ENCODE measurements at regions not wholly inside any gene's neighbourhood (a gene's known extent, or its start where the extent isn't known, plus 50 kb on each side); places are given as distances from the start of the nearest gene placed in this dataset.
"Not testable (repeated sequence)": the region's sequence is repeated elsewhere in the genome, so short reads cannot be mapped to it uniquely, and the experiment has no call there.

- TF ChIP-seq, protein P1, sequence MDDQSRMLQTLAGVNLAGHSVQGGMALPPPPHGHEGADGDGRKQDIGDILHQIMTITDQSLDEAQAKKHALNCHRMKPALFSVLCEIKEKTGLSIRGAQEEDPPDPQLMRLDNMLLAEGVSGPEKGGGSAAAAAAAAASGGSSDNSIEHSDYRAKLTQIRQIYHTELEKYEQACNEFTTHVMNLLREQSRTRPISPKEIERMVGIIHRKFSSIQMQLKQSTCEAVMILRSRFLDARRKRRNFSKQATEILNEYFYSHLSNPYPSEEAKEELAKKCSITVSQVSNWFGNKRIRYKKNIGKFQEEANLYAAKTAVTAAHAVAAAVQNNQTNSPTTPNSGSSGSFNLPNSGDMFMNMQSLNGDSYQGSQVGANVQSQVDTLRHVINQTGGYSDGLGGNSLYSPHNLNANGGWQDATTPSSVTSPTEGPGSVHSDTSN (IDR thresholded peaks at IDR 0.05), result not testable (repeated sequence)
- TF ChIP-seq, protein P2, sequence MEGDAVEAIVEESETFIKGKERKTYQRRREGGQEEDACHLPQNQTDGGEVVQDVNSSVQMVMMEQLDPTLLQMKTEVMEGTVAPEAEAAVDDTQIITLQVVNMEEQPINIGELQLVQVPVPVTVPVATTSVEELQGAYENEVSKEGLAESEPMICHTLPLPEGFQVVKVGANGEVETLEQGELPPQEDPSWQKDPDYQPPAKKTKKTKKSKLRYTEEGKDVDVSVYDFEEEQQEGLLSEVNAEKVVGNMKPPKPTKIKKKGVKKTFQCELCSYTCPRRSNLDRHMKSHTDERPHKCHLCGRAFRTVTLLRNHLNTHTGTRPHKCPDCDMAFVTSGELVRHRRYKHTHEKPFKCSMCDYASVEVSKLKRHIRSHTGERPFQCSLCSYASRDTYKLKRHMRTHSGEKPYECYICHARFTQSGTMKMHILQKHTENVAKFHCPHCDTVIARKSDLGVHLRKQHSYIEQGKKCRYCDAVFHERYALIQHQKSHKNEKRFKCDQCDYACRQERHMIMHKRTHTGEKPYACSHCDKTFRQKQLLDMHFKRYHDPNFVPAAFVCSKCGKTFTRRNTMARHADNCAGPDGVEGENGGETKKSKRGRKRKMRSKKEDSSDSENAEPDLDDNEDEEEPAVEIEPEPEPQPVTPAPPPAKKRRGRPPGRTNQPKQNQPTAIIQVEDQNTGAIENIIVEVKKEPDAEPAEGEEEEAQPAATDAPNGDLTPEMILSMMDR (IDR thresholded peaks at IDR 0.05), result not testable (repeated sequence)
- TF ChIP-seq EP300 (IDR thresholded peaks at IDR 0.05; ENCODE audit: borderline replicate concordance in 1 of 2, low read depth in 1 of 2, low read length in 1 of 2); TAF1 (IDR thresholded peaks at IDR 0.05; ENCODE audit: borderline replicate concordance, low read depth, low read length); IRF3 (IDR thresholded peaks at IDR 0.05; ENCODE audit: low read depth, low read length); CHD2 (IDR thresholded peaks at IDR 0.05; ENCODE audit: low read length, partially characterized antibody); RAD21 (IDR thresholded peaks at IDR 0.05; ENCODE audit: low read length); YY1 (IDR thresholded peaks at IDR 0.05; ENCODE audit: low read depth); NFIC (IDR thresholded peaks at IDR 0.05; ENCODE audit: borderline replicate concordance); JUND (IDR thresholded peaks at IDR 0.05); MXI1 (IDR thresholded peaks at IDR 0.05; ENCODE audit: low read depth, low read length); USF2 (IDR thresholded peaks at IDR 0.05; ENCODE audit: borderline replicate concordance, low read depth, low read length); SMC3 (IDR thresholded peaks at IDR 0.05; ENCODE audit: low read depth, low read length): not testable (repeated sequence)
Measured at GRCh38 chr4:137868067-137868466, 335.8 kb upstream of the PCDH18 start.
